Fibroblast of villous mesenchyme (primary cell): ENCODE measurements at regions not wholly inside any gene's neighbourhood (a gene's known extent, or its start where the extent isn't known, plus 50 kb on each side); places are given as distances from the start of the nearest gene placed in this dataset.

Source experiments
- DNase-seq: peaks from one replicate; pipeline ENCODE4 v3.0.0-alpha.2; 2010; ENCODE audit warnings: low read depth
- H3K4me3 ChIP-seq: 2 replicates; pipeline ENCODE4 v1.5.1; 2011; ENCODE audit warnings: low read depth, mild to moderate bottlenecking, low read length
- TF ChIP-seq, protein P1 (sequence below): IDR thresholded peaks from 2 replicates; pipeline ENCODE4 v1.5.1; 2012; ENCODE audit warnings: low read depth, mild to moderate bottlenecking, low read length; ENCODE audit not compliant: insufficient read depth

GRCh38 chr10:111247781-111248389 lies 171.1 kb downstream of the ADRA2A start:
- no peak overlapping the region for H3K4me3 ChIP-seq
- TF ChIP-seq, protein P1, sequence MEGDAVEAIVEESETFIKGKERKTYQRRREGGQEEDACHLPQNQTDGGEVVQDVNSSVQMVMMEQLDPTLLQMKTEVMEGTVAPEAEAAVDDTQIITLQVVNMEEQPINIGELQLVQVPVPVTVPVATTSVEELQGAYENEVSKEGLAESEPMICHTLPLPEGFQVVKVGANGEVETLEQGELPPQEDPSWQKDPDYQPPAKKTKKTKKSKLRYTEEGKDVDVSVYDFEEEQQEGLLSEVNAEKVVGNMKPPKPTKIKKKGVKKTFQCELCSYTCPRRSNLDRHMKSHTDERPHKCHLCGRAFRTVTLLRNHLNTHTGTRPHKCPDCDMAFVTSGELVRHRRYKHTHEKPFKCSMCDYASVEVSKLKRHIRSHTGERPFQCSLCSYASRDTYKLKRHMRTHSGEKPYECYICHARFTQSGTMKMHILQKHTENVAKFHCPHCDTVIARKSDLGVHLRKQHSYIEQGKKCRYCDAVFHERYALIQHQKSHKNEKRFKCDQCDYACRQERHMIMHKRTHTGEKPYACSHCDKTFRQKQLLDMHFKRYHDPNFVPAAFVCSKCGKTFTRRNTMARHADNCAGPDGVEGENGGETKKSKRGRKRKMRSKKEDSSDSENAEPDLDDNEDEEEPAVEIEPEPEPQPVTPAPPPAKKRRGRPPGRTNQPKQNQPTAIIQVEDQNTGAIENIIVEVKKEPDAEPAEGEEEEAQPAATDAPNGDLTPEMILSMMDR = no peak
- no peak for DNase-seq

DNA sequence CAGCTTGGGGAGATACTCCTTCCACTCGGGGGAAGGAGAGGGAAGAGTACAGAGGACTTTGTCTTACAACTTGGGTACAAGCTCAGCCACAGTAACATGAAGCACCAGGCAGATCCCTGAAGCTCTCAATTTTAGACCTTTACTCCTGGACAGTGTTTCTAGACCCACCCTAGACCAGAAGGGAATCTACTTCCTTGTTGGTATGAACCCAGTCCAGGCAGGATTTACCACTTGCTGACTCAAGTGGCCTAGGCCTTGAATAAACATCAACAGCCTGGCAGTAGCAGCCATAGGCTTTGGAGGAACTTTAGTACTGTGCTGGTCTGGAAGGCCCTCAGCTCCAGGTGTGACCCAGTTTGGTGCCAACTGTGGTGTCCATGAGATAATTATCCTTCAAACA lies 173.1 kb downstream of the ADRA2A start:
- no peak for DNase-seq
- TF ChIP-seq, protein P1 = no peak
- no peak overlapping the region for H3K4me3 ChIP-seq

DNA sequence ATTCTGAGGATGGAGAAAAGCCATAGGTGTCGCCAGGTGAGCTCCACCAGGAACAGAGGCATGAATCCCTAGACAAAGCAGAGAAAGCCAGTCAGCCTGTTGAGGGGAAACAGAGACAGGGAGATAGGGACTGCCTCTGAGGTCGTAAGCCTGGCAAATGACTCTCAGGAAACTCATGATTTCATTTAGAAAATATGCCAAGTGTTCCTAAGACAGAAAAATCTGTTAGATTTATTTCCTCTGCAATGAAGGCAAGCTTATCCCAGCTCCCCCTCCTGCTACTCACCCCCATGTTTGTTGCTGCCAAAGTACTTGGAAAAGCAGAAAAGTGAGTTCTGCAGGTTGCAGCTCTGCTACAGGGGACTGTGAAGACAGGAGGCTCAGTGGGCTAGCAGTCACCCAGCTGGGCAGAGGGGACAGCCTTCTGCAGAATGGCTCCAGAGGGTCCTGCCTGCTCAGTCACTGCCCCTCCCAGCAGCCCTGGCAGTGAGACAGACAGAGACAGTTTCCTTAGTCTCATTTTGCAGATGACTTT lies 184.3 kb downstream of the ADRA2A start:
- no peak overlapping the region for H3K4me3 ChIP-seq
- no peak for DNase-seq
- TF ChIP-seq, protein P1 = no peak

DNA sequence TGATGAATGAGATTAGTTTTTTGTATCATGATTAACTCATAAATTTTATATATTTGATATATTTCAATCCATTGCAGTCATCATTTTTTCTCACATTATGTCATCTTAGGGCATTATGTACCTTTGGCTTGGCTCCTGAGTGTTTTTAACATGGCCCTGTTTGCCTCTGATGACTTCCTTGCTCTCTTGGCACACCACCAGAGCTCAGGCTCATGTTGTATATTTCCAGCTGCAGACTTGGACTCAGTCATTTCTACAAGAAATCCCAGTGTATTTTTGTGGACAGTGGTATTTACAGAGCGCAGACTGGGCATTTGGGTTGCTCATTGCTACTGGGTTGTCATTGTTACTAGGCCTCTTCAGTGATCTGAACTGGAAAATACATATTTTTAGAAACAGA lies 188.5 kb downstream of the ADRA2A start:
- no peak for DNase-seq
- TF ChIP-seq, protein P1 = no peak
- no peak overlapping the region for H3K4me3 ChIP-seq

GRCh38 chr10:111266165-111266564 lies 189.3 kb downstream of the ADRA2A start:
- no peak overlapping the region for H3K4me3 ChIP-seq
- TF ChIP-seq, protein P1 = no peak
- no peak for DNase-seq

GRCh38 chr10:111267673-111268072 lies 190.8 kb downstream of the ADRA2A start:
- DNase-seq = no peak
- TF ChIP-seq, protein P1 = no peak
- H3K4me3 ChIP-seq = no peak overlapping the region

GRCh38 chr10:111273235-111273634 lies 196.4 kb downstream of the ADRA2A start:
- DNase-seq = no peak
- TF ChIP-seq, protein P1 = no peak
- no peak overlapping the region for H3K4me3 ChIP-seq
